GM10248 (cell line): ENCODE measurements at regions not wholly inside any gene's neighbourhood (a gene's known extent, or its start where the extent isn't known, plus 50 kb on each side); places are given as distances from the start of the nearest gene placed in this dataset.

ENCODE experiments used
- CTCF ChIA-PET: fragments of 300-600 bp; sonication (Branson Sonifier 250); formaldehyde crosslinking; extraction: SDS; loops from one replicate; lab custom pipeline; 2021; ENCODE audit warnings: antibody characterized with exemption; lab: Yijun Ruan, JAX
- POLR2A ChIA-PET: fragments of 350-650 bp; sonication (Branson Sonifier 250); formaldehyde crosslinking; extraction: SDS; loops from one replicate; lab custom pipeline; 2020; ENCODE audit warnings: antibody characterized with exemption; lab: Yijun Ruan, JAX
- DNase-seq: peaks from one replicate; pipeline ENCODE4 v3.0.0; 2012; ENCODE audit errors: extremely low spot score
- TF ChIP-seq, protein P1 (sequence below): IDR thresholded peaks from 2 replicates; pipeline ENCODE4 v1.5.1; 2012; ENCODE audit warnings: mild to moderate bottlenecking, low read depth; ENCODE audit errors: extremely low read depth, missing control alignments, control extremely low read depth

DNA sequence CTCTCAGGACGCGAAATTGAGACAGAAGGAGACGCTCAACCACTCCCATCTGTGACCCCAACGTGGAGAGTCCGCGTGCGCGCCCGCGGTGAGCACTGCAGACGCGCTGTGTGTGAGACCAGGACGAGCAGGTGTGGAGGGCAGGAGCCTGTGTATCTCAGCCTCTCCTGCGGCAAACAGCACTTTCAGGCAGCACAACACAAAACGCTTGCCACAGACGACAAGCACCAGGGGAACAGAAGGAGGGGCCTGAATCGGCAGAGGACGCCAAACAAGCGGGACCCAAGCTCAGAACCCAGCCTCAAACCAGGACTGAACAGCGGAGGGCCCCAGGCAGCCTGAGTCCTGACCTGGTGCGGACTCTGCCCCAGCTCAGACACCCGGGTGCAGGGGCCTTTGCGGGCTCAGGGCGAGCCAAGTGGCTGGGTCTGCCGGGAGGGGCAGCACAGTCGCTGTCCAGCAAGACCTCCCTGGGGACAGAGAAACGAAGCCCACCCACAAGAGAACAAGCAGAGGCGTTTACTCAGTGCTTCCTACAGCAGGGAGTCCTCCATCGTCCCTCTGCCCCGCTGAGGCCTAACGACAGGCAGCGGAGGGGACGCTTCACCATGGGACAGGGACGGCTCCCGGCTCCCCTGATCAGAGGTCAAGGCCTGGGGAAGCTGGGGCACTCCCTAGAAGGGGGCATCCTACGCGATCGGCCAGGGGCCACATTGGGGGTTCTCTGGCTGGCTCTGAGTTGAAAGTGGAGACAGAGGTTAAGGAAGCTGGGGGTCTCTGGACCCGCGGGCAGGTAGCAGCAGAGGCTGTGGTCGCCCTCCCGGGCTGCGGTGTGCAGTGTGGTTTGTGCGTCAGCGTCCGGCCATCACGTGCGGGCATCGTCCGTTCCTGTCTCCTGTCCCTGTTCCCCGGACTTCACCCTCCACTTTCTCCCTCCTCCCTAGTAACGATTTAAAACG, 560.8 kb downstream of the BRD1 start:
- TF ChIP-seq, protein P1, sequence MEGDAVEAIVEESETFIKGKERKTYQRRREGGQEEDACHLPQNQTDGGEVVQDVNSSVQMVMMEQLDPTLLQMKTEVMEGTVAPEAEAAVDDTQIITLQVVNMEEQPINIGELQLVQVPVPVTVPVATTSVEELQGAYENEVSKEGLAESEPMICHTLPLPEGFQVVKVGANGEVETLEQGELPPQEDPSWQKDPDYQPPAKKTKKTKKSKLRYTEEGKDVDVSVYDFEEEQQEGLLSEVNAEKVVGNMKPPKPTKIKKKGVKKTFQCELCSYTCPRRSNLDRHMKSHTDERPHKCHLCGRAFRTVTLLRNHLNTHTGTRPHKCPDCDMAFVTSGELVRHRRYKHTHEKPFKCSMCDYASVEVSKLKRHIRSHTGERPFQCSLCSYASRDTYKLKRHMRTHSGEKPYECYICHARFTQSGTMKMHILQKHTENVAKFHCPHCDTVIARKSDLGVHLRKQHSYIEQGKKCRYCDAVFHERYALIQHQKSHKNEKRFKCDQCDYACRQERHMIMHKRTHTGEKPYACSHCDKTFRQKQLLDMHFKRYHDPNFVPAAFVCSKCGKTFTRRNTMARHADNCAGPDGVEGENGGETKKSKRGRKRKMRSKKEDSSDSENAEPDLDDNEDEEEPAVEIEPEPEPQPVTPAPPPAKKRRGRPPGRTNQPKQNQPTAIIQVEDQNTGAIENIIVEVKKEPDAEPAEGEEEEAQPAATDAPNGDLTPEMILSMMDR: no peak
- DNase-seq: no peak
- ChIA-PET POLR2A (no interaction called here), CTCF (no interaction called here)

DNA sequence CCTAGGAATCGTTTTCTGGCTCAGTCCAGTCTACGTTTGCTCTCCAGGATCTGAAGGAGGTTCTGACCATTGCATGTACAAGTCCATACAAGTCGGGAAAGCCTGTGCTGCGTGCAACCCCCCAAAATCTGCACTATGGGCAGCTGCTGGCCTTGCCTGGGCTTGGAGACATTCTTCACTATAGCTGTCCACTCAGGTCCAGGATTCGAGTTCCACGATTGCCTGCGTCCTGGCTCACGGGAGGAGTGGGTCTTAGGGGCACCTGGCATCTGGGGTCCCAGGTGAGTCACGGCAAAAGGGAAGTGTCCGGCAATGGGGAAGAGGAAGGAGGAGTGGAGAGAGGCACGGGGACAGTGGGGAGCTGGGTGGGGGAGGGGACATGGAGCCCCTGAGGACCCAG, 563.0 kb downstream of the BRD1 start:
- no peak for DNase-seq
- ChIA-PET CTCF (no interaction called here), POLR2A (no interaction called here)
- TF ChIP-seq, protein P1: no peak

DNA sequence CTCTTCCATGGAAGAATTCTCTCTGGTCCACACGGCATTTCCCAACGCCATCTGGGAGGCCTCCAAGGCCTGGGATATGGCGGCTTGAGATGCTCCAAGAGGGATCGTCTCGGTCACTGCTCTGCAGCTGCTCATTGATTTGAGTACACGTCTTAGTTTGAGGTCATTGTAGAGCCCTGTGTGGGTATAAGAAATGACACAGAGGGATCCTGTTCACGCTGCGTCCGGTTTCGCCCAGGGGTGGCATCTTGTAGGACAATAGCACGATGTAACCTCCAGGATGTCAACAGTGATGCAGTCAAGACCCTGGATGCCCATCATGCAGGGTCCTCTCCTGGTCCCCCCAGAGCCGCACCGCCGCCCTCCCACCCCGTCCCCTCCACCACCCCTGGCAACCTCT, 564.6 kb downstream of the BRD1 start:
- TF ChIP-seq, protein P1: no peak
- CTCF ChIA-PET: no interaction called here
- DNase-seq: no peak
- POLR2A ChIA-PET: no interaction called here

DNA sequence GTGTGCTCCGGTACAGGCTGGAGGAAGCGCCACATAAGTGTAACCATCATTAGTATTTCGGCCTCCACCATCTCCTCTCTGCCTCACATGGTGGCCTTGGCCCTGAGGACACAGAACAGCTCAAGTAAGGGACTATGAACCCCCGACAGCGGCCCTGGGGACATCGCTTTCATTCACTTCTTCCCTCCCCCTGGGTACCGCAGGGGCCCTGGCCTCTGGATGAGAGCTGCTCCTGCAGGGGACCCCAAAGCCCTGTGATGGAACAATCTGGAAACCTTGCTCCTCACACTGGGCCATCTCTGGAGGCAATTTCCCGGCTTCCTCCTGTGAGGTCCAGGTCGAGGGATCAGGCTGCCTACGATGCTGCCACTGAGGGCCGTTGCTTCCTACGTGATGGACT, 565.5 kb downstream of the BRD1 start:
- no peak for DNase-seq
- ChIA-PET POLR2A (no interaction called here), CTCF (no interaction called here)
- TF ChIP-seq, protein P1: no peak

DNA sequence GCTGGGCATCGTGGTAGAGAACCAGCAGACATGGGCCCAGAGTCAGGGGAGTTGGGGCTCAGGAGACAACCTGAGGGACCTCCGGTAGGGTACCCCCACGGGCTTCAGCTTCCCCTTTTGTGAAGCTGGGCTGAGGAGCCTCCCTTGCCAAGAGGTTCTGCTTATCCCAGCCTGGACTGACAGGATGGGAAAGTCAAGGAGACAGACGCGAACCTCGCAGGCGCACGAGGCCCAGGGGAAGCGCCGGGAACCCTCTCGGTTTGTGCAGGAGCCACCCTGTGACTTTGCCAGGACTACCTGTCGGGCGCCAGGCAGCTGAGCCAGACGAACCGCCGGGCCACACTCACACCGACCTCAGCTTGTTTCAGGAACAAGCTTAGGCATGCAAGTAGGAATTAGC, 566.1 kb downstream of the BRD1 start:
- no peak for DNase-seq
- TF ChIP-seq, protein P1: no peak
- ChIA-PET POLR2A (no interaction called here), CTCF (no interaction called here)

DNA sequence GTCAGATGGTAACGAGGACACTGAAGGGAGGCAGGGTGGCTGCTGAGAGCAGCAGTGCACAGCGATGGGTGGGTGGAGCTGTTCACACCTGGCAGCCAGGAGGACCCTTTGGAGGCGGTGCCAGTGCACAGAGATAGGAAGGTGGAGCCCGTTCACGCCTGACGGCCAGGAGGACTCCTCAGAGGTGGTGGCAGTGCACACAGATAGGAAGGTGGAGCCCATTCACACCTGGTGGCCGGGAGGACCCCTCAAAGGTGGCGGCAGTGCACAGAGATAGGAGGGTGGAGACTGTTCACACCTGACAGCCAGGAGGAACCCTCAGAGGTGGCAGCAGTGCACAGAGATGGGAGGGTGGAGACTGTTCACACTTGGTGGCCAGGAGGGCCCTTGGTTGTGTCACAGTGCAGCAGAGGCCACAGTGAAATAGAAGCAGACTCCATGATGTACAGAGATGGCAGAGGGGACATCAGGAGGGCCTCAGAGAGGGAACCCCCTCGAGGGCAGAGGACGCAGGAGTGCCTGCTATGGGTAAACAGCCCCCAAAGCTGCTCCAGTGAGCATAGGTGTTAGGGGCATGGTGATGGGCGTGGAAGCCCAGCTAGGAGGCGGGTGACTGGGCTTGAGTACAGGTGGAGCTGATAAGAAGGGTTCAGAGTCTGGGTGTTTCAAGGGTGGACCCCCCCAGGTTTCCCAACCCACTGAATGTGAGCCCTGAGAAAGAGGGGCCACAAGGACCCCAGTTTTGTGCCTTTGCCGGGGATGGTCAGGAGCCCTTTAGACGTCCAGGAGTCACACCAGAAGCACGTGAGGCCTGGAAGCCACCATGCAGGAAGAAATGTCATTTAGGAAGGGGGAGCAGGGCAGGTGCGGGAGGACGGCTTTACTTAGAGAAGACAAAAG, 566.7 kb downstream of the BRD1 start:
- POLR2A ChIA-PET: no interaction called here
- TF ChIP-seq, protein P1: no peak
- CTCF ChIA-PET: no interaction called here
- DNase-seq: no peak
